Parathyroid adenoma (tissue), 2 donors: ENCODE measurements at regions not wholly inside any gene's neighbourhood (a gene's known extent, or its start where the extent isn't known, plus 50 kb on each side); places are given as distances from the start of the nearest gene placed in this dataset.

Experiments used
- H2AFZ ChIP-seq: fragments of 300-600 bp; sonication (generic); one replicate; pipeline ENCODE4 v1.7.0; 2017; ENCODE audit warnings: antibody characterized with exemption, mild to moderate bottlenecking
- H3K27ac ChIP-seq: fragments of 300-600 bp; sonication (generic); one replicate; pipeline ENCODE4 v1.7.0; 2017
- H3K27me3 ChIP-seq: fragments of 300-600 bp; sonication (generic); one replicate; pipeline ENCODE4 v1.7.0; 2017; ENCODE audit warnings: low read length; ENCODE audit not compliant: control insufficient read depth, insufficient read depth
- H3K36me3 ChIP-seq: fragments of 300-600 bp; sonication (generic); one replicate; pipeline ENCODE4 v1.7.0; 2017; ENCODE audit warnings: low read length; ENCODE audit not compliant: control insufficient read depth, insufficient read depth
- H3K4me1 ChIP-seq: fragments of 300-600 bp; sonication (generic); one replicate; pipeline ENCODE4 v1.7.0; 2017; ENCODE audit warnings: control low read depth
- H3K4me2 ChIP-seq: fragments of 300-600 bp; sonication (generic); one replicate; pipeline ENCODE4 v1.7.0; 2017; ENCODE audit warnings: low read length
- H3K4me3 ChIP-seq: fragments of 300-600 bp; sonication (generic); one replicate; pipeline ENCODE4 v1.7.0; 2017; ENCODE audit warnings: low read depth, low read length
- H3K79me2 ChIP-seq: fragments of 300-600 bp; sonication (generic); one replicate; pipeline ENCODE4 v1.7.0; 2017; ENCODE audit warnings: control low read depth
- H3K9ac ChIP-seq: fragments of 300-600 bp; sonication (generic); one replicate; pipeline ENCODE4 v1.7.0; 2017; ENCODE audit warnings: mild to moderate bottlenecking
- H3K9me3 ChIP-seq: fragments of 300-600 bp; sonication (generic); one replicate; pipeline ENCODE4 v1.7.0; 2017; ENCODE audit warnings: low read length; ENCODE audit not compliant: control insufficient read depth
- CTCF ChIP-seq: fragments of 300-600 bp; sonication (generic); IDR thresholded peaks from one replicate; pipeline ENCODE4 v1.7.0; 2017; ENCODE audit warnings: antibody characterized with exemption, mild to moderate bottlenecking
- donor health status: primary hyperparathyroidism.

- Histone ChIP-seq H3K36me3 (no peaks in the 10 kb centered on the region), H2AFZ (no peak overlapping the region), H3K9me3 (no peaks in the 10 kb centered on the region), H3K27me3 (no peaks in the 10 kb centered on the region), H3K4me1 (no peaks in the 10 kb centered on the region), H3K79me2 (no peaks in the 10 kb centered on the region), H3K27ac (no peak overlapping the region), H3K4me3 (no peak overlapping the region), H3K4me2 (no peak overlapping the region), H3K9ac (no peak overlapping the region)
- TF ChIP-seq CTCF: no peak
Measured at GRCh38 chr2:20139407-20140172, 85.3 kb downstream of the SDC1 start.

GRCh38 chr2:20138696-20139095, 86.2 kb downstream of the SDC1 start:
- no peaks in the 10 kb centered on the region for H3K9me3 ChIP-seq
- no peaks in the 10 kb centered on the region for H3K27me3 ChIP-seq
- H2AFZ ChIP-seq: no peak overlapping the region
- no peaks in the 10 kb centered on the region for H3K4me1 ChIP-seq
- H3K36me3 ChIP-seq: no peaks in the 10 kb centered on the region
- H3K27ac ChIP-seq: no peak overlapping the region
- H3K4me3 ChIP-seq: no peak overlapping the region
- no peak overlapping the region for H3K9ac ChIP-seq
- no peak overlapping the region for H3K4me2 ChIP-seq
- no peak for TF ChIP-seq CTCF
- no peaks in the 10 kb centered on the region for H3K79me2 ChIP-seq

GRCh38 chr2:20137884-20138283, 86.5 kb upstream of the LAPTM4A start:
- Histone ChIP-seq H3K79me2 (no peaks in the 10 kb centered on the region), H3K4me1 (no peaks in the 10 kb centered on the region), H3K36me3 (no peaks in the 10 kb centered on the region), H3K4me3 (no peak overlapping the region), H3K27me3 (no peaks in the 10 kb centered on the region), H3K4me2 (no peak overlapping the region), H3K9me3 (no peaks in the 10 kb centered on the region), H3K27ac (no peak overlapping the region), H2AFZ (no peak overlapping the region), H3K9ac (no peak overlapping the region)
- no peak for TF ChIP-seq CTCF

- no peak overlapping the region for H3K9ac ChIP-seq
- H3K9me3 ChIP-seq: no peaks in the 10 kb centered on the region
- no peaks in the 10 kb centered on the region for H3K27me3 ChIP-seq
- H3K27ac ChIP-seq: no peak overlapping the region
- no peak for TF ChIP-seq CTCF
- no peak overlapping the region for H3K4me3 ChIP-seq
- no peak overlapping the region for H3K4me2 ChIP-seq
- no peaks in the 10 kb centered on the region for H3K4me1 ChIP-seq
- H3K79me2 ChIP-seq: no peaks in the 10 kb centered on the region
- no peaks in the 10 kb centered on the region for H3K36me3 ChIP-seq
- no peak overlapping the region for H2AFZ ChIP-seq
Measured at GRCh38 chr2:20137131-20137571, 85.7 kb upstream of the LAPTM4A start.

GRCh38 chr2:20136149-20136548, 84.7 kb upstream of the LAPTM4A start:
- Histone ChIP-seq H3K4me1 (no peaks in the 10 kb centered on the region), H3K9ac (no peak overlapping the region), H3K4me3 (no peak overlapping the region), H3K36me3 (no peaks in the 10 kb centered on the region), H3K9me3 (no peaks in the 10 kb centered on the region), H2AFZ (peak overlapping the region; percentile 65), H3K4me2 (no peak overlapping the region), H3K79me2 (no peaks in the 10 kb centered on the region), H3K27ac (no peak overlapping the region), H3K27me3 (no peaks in the 10 kb centered on the region)
- no peak for TF ChIP-seq CTCF
